Neural cell (in vitro differentiated cells): ENCODE measurements at regions not wholly inside any gene's neighbourhood (a gene's known extent, or its start where the extent isn't known, plus 50 kb on each side); places are given as distances from the start of the nearest gene placed in this dataset.

Source experiments
- H2AFZ ChIP-seq: fragments of 200-600, 300-800 bp; sonication (generic), shearing (Covaris generic); 2 replicates; pipeline ENCODE4 v1.6.0; 2014; ENCODE audit warnings: low read depth, mild to moderate bottlenecking, antibody characterized with exemption, low read length, moderate library complexity
- H3F3A ChIP-seq: fragments of 200-600 bp; shearing (Covaris generic); 2 replicates; pipeline ENCODE4 v1.6.1; 2016; ENCODE audit warnings: mild to moderate bottlenecking, moderate library complexity, mixed read lengths, antibody characterized with exemption, low read length; ENCODE audit not compliant: insufficient read depth, poor library complexity, severe bottlenecking
- H3K27ac ChIP-seq: fragments of 200-600, 300-800 bp; sonication (generic), shearing (Covaris generic); 2 replicates; pipeline ENCODE4 v1.5.1; 2014; ENCODE audit warnings: mild to moderate bottlenecking, low read length, moderate library complexity
- H3K27me3 ChIP-seq: fragments of 300-800, 200-600 bp; sonication (generic), shearing (Covaris generic); 2 replicates; pipeline ENCODE4 v1.6.0; 2014; ENCODE audit warnings: mild to moderate bottlenecking, low read depth, low read length, moderate library complexity; ENCODE audit not compliant: insufficient read depth
- H3K36me3 ChIP-seq: fragments of 300-800, 200-600 bp; sonication (generic), shearing (Covaris generic); 2 replicates; pipeline ENCODE4 v1.5.1; 2014; ENCODE audit warnings: mild to moderate bottlenecking, antibody characterized with exemption, low read length, moderate library complexity; ENCODE audit not compliant: insufficient read depth
- H3K4me2 ChIP-seq: fragments of 300-800, 200-600 bp; sonication (generic), shearing (Covaris generic); 2 replicates; pipeline ENCODE4 v1.6.0; 2014; ENCODE audit warnings: mild to moderate bottlenecking, low read length
- H3K4me3 ChIP-seq: fragments of 300-800, 200-600 bp; sonication (generic), shearing (Covaris generic); 2 replicates; pipeline ENCODE4 v1.5.1; 2014; ENCODE audit warnings: mild to moderate bottlenecking, low read length, moderate library complexity
- H3K79me2 ChIP-seq: fragments of 200-600 bp; shearing (Covaris generic); replicated peaks from 2 replicates; pipeline ENCODE4 v1.6.0; 2014; ENCODE audit warnings: mild to moderate bottlenecking, low read length, moderate library complexity; ENCODE audit not compliant: insufficient read depth
- H3K9ac ChIP-seq: fragments of 300-800, 200-600 bp; sonication (generic), shearing (Covaris generic); 2 replicates; pipeline ENCODE4 v1.6.1; 2016; ENCODE audit warnings: mild to moderate bottlenecking, low read length, mixed read lengths
- H3K9me2 ChIP-seq: fragments of 200-600 bp; shearing (Covaris generic); 2 replicates; pipeline ENCODE4 v1.6.1; 2016; ENCODE audit warnings: mild to moderate bottlenecking, low read length, mixed read lengths; ENCODE audit not compliant: insufficient read depth
- H3K9me3 ChIP-seq: fragments of 200-600, 300-800 bp; sonication (generic), shearing (Covaris generic); 2 replicates; pipeline ENCODE4 v1.6.1; 2016; ENCODE audit warnings: mild to moderate bottlenecking, mixed run types, low read length, moderate library complexity, mixed read lengths
- H4K20me1 ChIP-seq: fragments of 200-600 bp; shearing (Covaris generic); 2 replicates; pipeline ENCODE4 v1.6.1; 2016; ENCODE audit warnings: mild to moderate bottlenecking, mixed run types; ENCODE audit not compliant: insufficient read depth
- CTCF ChIP-seq: fragments of 450-650 bp; IDR thresholded peaks from 2 replicates; pipeline ENCODE4 v1.5.1; 2014; ENCODE audit warnings: antibody characterized with exemption, mild to moderate bottlenecking, moderate library complexity; ENCODE audit not compliant: poor library complexity, severe bottlenecking
- EP300 ChIP-seq: fragments of 450-650 bp; conservative IDR thresholded peaks from 2 replicates; pipeline ENCODE4 v1.6.1; 2014; ENCODE audit warnings: antibody characterized with exemption, mild to moderate bottlenecking, moderate library complexity; ENCODE audit not compliant: poor library complexity, severe bottlenecking
- EZH2 ChIP-seq: fragments of 200-600, 300-800 bp; shearing (Covaris generic), sonication (generic); IDR thresholded peaks from 2 replicates; pipeline ENCODE4 v1.6.1; 2014; ENCODE audit warnings: antibody characterized with exemption, low read length, borderline replicate concordance, mild to moderate bottlenecking; ENCODE audit not compliant: insufficient read depth, poor library complexity, severe bottlenecking
- MXI1 ChIP-seq: fragments of 450-650 bp; conservative IDR thresholded peaks from 2 replicates; pipeline ENCODE4 v1.6.1; 2014; ENCODE audit warnings: antibody characterized with exemption, mild to moderate bottlenecking; ENCODE audit not compliant: poor library complexity, severe bottlenecking
- POLR2AphosphoS5 ChIP-seq: IDR thresholded peaks from 2 replicates; pipeline ENCODE4 v1.6.1; 2012
- RAD21 ChIP-seq: fragments of 450-650 bp; conservative IDR thresholded peaks from 2 replicates; pipeline ENCODE4 v1.6.1; 2014; ENCODE audit warnings: antibody characterized with exemption, mild to moderate bottlenecking, moderate library complexity
- REST ChIP-seq: IDR thresholded peaks from 2 replicates; pipeline ENCODE4 v1.6.1; 2012; ENCODE audit warnings: borderline replicate concordance
- SMC3 ChIP-seq: fragments of 450-650 bp; conservative IDR thresholded peaks from 2 replicates; pipeline ENCODE4 v1.6.1; 2014; ENCODE audit warnings: antibody characterized with exemption, mild to moderate bottlenecking, moderate library complexity; ENCODE audit not compliant: poor library complexity
- TAF1 ChIP-seq: IDR thresholded peaks from 2 replicates; pipeline ENCODE4 v1.6.1; 2012; ENCODE audit warnings: low read depth

DNA sequence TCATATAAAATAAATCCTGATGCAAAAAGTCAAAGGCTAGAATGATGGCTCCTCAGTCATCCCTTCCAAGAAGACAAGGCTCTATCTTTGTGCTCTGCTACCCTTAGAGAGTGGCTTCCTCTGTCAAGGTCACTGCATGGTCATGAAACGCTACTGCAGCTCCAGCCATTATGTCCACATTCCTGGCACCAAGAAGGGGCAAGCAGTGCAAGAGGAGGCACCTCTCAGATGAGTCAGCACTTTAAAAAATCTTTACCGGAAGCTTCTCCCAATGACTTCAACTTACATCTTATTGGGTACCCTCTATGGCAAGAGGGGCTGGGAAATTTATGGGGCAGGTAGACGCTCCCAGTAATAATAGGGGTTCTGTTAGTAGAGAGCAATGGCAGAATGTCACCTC lies 129.5 kb upstream of the CPEB4 start:
- TF ChIP-seq EP300: no peak
- no peak for TF ChIP-seq MXI1
- no peak for TF ChIP-seq TAF1
- no peak for TF ChIP-seq SMC3
- TF ChIP-seq POLR2AphosphoS5: no peak
- TF ChIP-seq CTCF: no peak
- TF ChIP-seq RAD21: no peak
- no peak for TF ChIP-seq EZH2
- TF ChIP-seq REST: no peak

DNA sequence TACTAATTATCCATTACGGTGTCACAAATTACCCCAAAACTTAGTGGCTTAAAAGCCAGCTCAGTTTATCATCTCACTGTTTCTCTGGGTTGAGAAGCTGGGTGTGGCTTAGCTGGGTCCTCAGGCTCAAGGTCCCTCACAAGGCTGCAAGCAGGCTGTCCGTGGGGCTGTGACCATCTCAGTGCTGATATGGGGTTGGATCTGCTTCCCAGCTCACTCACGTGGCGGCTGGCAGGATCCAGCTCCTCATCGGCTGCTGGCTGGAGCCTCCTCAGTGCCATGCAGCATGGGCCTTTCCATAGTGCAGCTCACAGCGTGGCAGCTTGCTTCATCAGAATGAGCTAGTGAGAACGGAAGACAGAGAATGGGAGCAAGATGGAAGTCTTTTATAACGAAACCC lies 128.5 kb upstream of the CPEB4 start:
- no peaks in the 10 kb centered on the region for H4K20me1 ChIP-seq
- H3K9ac ChIP-seq: no peak overlapping the region
- H3K79me2 ChIP-seq: no peaks in the 10 kb centered on the region
- no peaks in the 10 kb centered on the region for H3K36me3 ChIP-seq
- H2AFZ ChIP-seq: no peak overlapping the region
- no peak overlapping the region for H3K4me2 ChIP-seq
- H3K27ac ChIP-seq: no peak overlapping the region
- no peaks in the 10 kb centered on the region for H3K27me3 ChIP-seq
- H3K9me2 ChIP-seq: no peaks in the 10 kb centered on the region
- H3F3A ChIP-seq: no peaks in the 10 kb centered on the region
- no peak overlapping the region for H3K4me3 ChIP-seq
- TF ChIP-seq POLR2AphosphoS5: no peak
- no peak for TF ChIP-seq EZH2
- TF ChIP-seq MXI1: no peak
- TF ChIP-seq REST: no peak
- TF ChIP-seq SMC3: no peak
- no peak for TF ChIP-seq EP300
- no peak for TF ChIP-seq TAF1
- no peak for TF ChIP-seq RAD21
- no peak for TF ChIP-seq CTCF
- H3K9me3 ChIP-seq: no peaks in the 10 kb centered on the region

More for the DNA sequence above, 129.5 kb upstream of the CPEB4 start:
- H3K4me3 ChIP-seq: no peak overlapping the region
- H3K9me2 ChIP-seq: no peaks in the 10 kb centered on the region
- H3K79me2 ChIP-seq: no peaks in the 10 kb centered on the region
- no peaks in the 10 kb centered on the region for H3K36me3 ChIP-seq
- no peaks in the 10 kb centered on the region for H3K27me3 ChIP-seq
- no peaks in the 10 kb centered on the region for H4K20me1 ChIP-seq
- H3F3A ChIP-seq: no peaks in the 10 kb centered on the region
- H3K4me2 ChIP-seq: no peak overlapping the region
- no peak overlapping the region for H3K27ac ChIP-seq
- no peaks in the 10 kb centered on the region for H3K9me3 ChIP-seq
- no peak overlapping the region for H3K9ac ChIP-seq
- H2AFZ ChIP-seq: no peak overlapping the region
